CD14-positive monocyte (primary cell): ENCODE measurements at regions not wholly inside any gene's neighbourhood (a gene's known extent, or its start where the extent isn't known, plus 50 kb on each side); places are given as distances from the start of the nearest gene placed in this dataset.

ENCODE experiments used
- DNase-seq, 3 donors: peaks; one replicate each; pipeline ENCODE4 v3.0.0-alpha.2; 2011 to 2022
- H2AFZ ChIP-seq: 2 replicates; pipeline ENCODE4 v1.6.0; 2012; ENCODE audit warnings: mild to moderate bottlenecking, low read depth, low read length, inconsistent platforms; ENCODE audit not compliant: insufficient read depth, poor library complexity, severe bottlenecking
- H3K27ac ChIP-seq, 2 donors: 1 replicate in 1 of 2; 2 replicates in 1 of 2; pipeline ENCODE4 v1.5.1; 2012 to 2013; ENCODE audit warnings: low read length in 2 of 2, control low read depth in 1 of 2, inconsistent platforms in 1 of 2, low read depth in 1 of 2, mild to moderate bottlenecking in 1 of 2
- H3K27me3 ChIP-seq, 2 donors: one replicate each; pipeline versions ENCODE4 v1.6.0 to v1.6.1; 2011 to 2013; ENCODE audit warnings: low read length in 2 of 2; ENCODE audit not compliant: control insufficient read depth in 2 of 2, insufficient read depth in 2 of 2
- H3K36me3 ChIP-seq, 2 donors: replicated peaks in 1 of 2; 1 replicate in 1 of 2; 2 replicates in 1 of 2; pipeline versions ENCODE4 v1.5.1 to v1.6.1; 2012 to 2013; ENCODE audit warnings: low read length in 2 of 2, control low read depth in 1 of 2, inconsistent platforms in 1 of 2, mild to moderate bottlenecking in 1 of 2; ENCODE audit not compliant: insufficient read depth in 2 of 2, control insufficient read depth in 1 of 2
- H3K4me1 ChIP-seq, 2 donors: 1 replicate in 1 of 2; 2 replicates in 1 of 2; pipeline versions ENCODE4 v1.5.1 to v1.6.1; 2012 to 2013; ENCODE audit warnings: low read length in 2 of 2, control low read depth in 1 of 2, inconsistent platforms in 1 of 2, mild to moderate bottlenecking in 1 of 2, moderate library complexity in 1 of 2; ENCODE audit not compliant: insufficient read depth in 2 of 2, control insufficient read depth in 1 of 2
- H3K4me2 ChIP-seq: replicated peaks from 2 replicates; pipeline ENCODE3; 2012; ENCODE audit warnings: low read length, moderate library complexity, mild to moderate bottlenecking; ENCODE audit not compliant: poor library complexity, severe bottlenecking; ENCODE audit errors: extremely low read depth
- H3K4me3 ChIP-seq, 3 experiments: fragments of 200-600 bp in 1 of 3; sonication (generic) in 1 of 3; replicated peaks in 1 of 3; 1 replicate in 2 of 3; 2 replicates in 1 of 3; pipeline ENCODE4 v1.5.1; 2011 to 2013; ENCODE audit warnings: low read length in 3 of 3, mild to moderate bottlenecking in 3 of 3, control low read depth in 2 of 3, low read depth in 2 of 3, inconsistent platforms in 1 of 3, moderate library complexity in 1 of 3
- H3K79me2 ChIP-seq: 2 replicates; pipeline ENCODE4 v1.6.0; 2012; ENCODE audit warnings: mild to moderate bottlenecking, control low read depth, inconsistent platforms, low read length, moderate library complexity; ENCODE audit not compliant: insufficient read depth
- H3K9ac ChIP-seq: 2 replicates; pipeline ENCODE4 v1.6.0; 2017; ENCODE audit warnings: low read length, mild to moderate bottlenecking; ENCODE audit not compliant: insufficient read depth, poor library complexity, severe bottlenecking
- H3K9me3 ChIP-seq, 2 donors: replicated peaks in 1 of 2; 1 replicate in 1 of 2; 2 replicates in 1 of 2; pipeline versions ENCODE4 v1.5.1 to v1.6.1; 2012 to 2013; ENCODE audit warnings: low read length in 2 of 2, control low read depth in 1 of 2; ENCODE audit not compliant: control insufficient read depth in 1 of 2, insufficient read depth in 1 of 2
- H4K20me1 ChIP-seq: 2 replicates; pipeline ENCODE4 v1.6.0; 2012; ENCODE audit warnings: mild to moderate bottlenecking, low read length, control low read depth, moderate library complexity; ENCODE audit not compliant: insufficient read depth
- H3K27ac Mint-ChIP-seq, 7 donors: one replicate each; pipeline ENCODE4 v1.8.0; 2020; ENCODE audit warnings: mild to moderate bottlenecking in 7 of 7, mixed read lengths in 7 of 7, moderate library complexity in 6 of 7, inconsistent platforms in 2 of 7
- H3K27me3 Mint-ChIP-seq, 3 donors: one replicate each; pipeline ENCODE4 v1.8.0; 2021 to 2022; ENCODE audit warnings: low read depth in 3 of 3, mild to moderate bottlenecking in 3 of 3, mixed read lengths in 3 of 3, moderate library complexity in 3 of 3, inconsistent platforms in 1 of 3
- H3K36me3 Mint-ChIP-seq, 2 donors: one replicate each; pipeline ENCODE4 v1.8.0; 2020; ENCODE audit warnings: mixed read lengths in 2 of 2, inconsistent platforms in 1 of 2, mild to moderate bottlenecking in 1 of 2
- H3K4me1 Mint-ChIP-seq: one replicate; pipeline ENCODE4 v1.8.0; 2020; ENCODE audit warnings: mild to moderate bottlenecking, mixed read lengths
- H3K4me3 Mint-ChIP-seq, 2 donors: one replicate each; pipeline ENCODE4 v1.8.0; 2020; ENCODE audit warnings: mild to moderate bottlenecking in 2 of 2, mixed read lengths in 2 of 2, moderate library complexity in 1 of 2
- H3K9me3 Mint-ChIP-seq, 7 donors: one replicate each; pipeline ENCODE4 v1.8.0; 2020 to 2022; ENCODE audit warnings: mixed read lengths in 7 of 7, mild to moderate bottlenecking in 6 of 7, moderate library complexity in 6 of 7, inconsistent platforms in 2 of 7
- CTCF ChIP-seq: fragments of 200-600 bp; IDR thresholded peaks from one replicate; pipeline ENCODE4 v1.8.0; 2022; ENCODE audit warnings: antibody characterized with exemption, mild to moderate bottlenecking
- WGBS: methylation state at CpG from one replicate; pipeline ENCODE4 v1.1.5; 2013; ENCODE audit warnings: missing lambda C conversion rate; ENCODE audit not compliant: insufficient coverage; 5-methylcytosine and 5-hydroxymethylcytosine counted together
- intact Hi-C, 2 donors: fragments of 100-400 bp; cut with micrococcal nuclease; formaldehyde crosslinking; loops; one replicate each; pipeline versions ENCODE4 v1.15.0 to v1.15.1; 2023

GRCh38 chrX:33285550-33285949 lies 74.2 kb upstream of the DMD start:
- H3K27me3 Mint-ChIP-seq, result no peaks in the 10 kb centered on the region
- Histone ChIP-seq H3K9me3 (peaks cover 0 to 8% of the 10 kb centered on the region in 2 donors), H3K4me3 (no peak overlapping the region), H3K4me2 (no peak overlapping the region), H3K27me3 (no peaks in the 10 kb centered on the region), H2AFZ (no peak overlapping the region), H4K20me1 (no peaks in the 10 kb centered on the region), H3K4me1 (no peaks in the 10 kb centered on the region), H3K36me3 (no peaks in the 10 kb centered on the region), H3K9ac (no peak overlapping the region), H3K27ac (no peak overlapping the region), H3K79me2 (no peaks in the 10 kb centered on the region)
- H3K4me3 Mint-ChIP-seq, result no peak overlapping the region
- H3K36me3 Mint-ChIP-seq, result no peaks in the 10 kb centered on the region
- no peaks in the 10 kb centered on the region for H3K4me1 Mint-ChIP-seq
- no CpG with 5 or more reads among the region's 1 CpG for WGBS
- TF ChIP-seq CTCF, result no peak
- intact Hi-C loops, result no loop called here
- H3K9me3 Mint-ChIP-seq, result peaks cover 0 to 2% (median 0%) of the 10 kb centered on the region in 7 donors
- DNase-seq, result no peak
- H3K27ac Mint-ChIP-seq, result no peak overlapping the region

- Histone ChIP-seq H3K27ac (no peak overlapping the region), H3K9ac (no peak overlapping the region), H3K36me3 (no peaks in the 10 kb centered on the region), H3K4me1 (no peaks in the 10 kb centered on the region), H3K9me3 (peaks cover 0 to 5% of the 10 kb centered on the region in 2 donors), H3K79me2 (no peaks in the 10 kb centered on the region), H2AFZ (no peak overlapping the region), H3K4me2 (no peak overlapping the region), H4K20me1 (no peaks in the 10 kb centered on the region), H3K4me3 (no peak overlapping the region), H3K27me3 (no peaks in the 10 kb centered on the region)
- WGBS, result no CpG with 5 or more reads among the region's 3 CpGs
- no peaks in the 10 kb centered on the region for H3K36me3 Mint-ChIP-seq
- no peak for TF ChIP-seq CTCF
- no peak for DNase-seq
- peaks cover 0 to 4% (median 0%) of the 10 kb centered on the region in 7 donors for H3K9me3 Mint-ChIP-seq
- no peaks in the 10 kb centered on the region for H3K4me1 Mint-ChIP-seq
- H3K27ac Mint-ChIP-seq, result no peak overlapping the region
- no peak overlapping the region for H3K4me3 Mint-ChIP-seq
- intact Hi-C loops, result no loop called here
- H3K27me3 Mint-ChIP-seq, result no peaks in the 10 kb centered on the region
Observed at GRCh38 chrX:33277046-33277445, 65.7 kb upstream of the DMD start.
